AG04450 (cell line): ENCODE measurements at regions not wholly inside any gene's neighbourhood (a gene's known extent, or its start where the extent isn't known, plus 50 kb on each side); places are given as distances from the start of the nearest gene placed in this dataset.

ENCODE experiments used
- CTCF ChIA-PET: fragments of 300-600, 350-600 bp; formaldehyde crosslinking; extraction: SDS; loops from one replicate; lab custom pipeline; 2022; ENCODE audit warnings: antibody characterized with exemption, inconsistent platforms; lab: Charles Lee
- POLR2A ChIA-PET: fragments of 350-600 bp; formaldehyde crosslinking; extraction: SDS; loops from one replicate; lab custom pipeline; 2021; ENCODE audit warnings: antibody characterized with exemption, inconsistent platforms; lab: Yijun Ruan, JAX
- DNase-seq: peaks from one replicate; pipeline ENCODE4 v3.0.0-alpha.2; 2011; ENCODE audit warnings: low read depth, low spot score
- H3K27ac ChIP-seq: one replicate; pipeline ENCODE4 v1.5.1; 2012; ENCODE audit warnings: low read depth, low read length, control low read depth
- H3K27me3 ChIP-seq: one replicate; pipeline ENCODE4 v1.6.0; 2012; ENCODE audit warnings: low read length; ENCODE audit not compliant: control insufficient read depth, insufficient read depth
- H3K4me3 ChIP-seq: 2 replicates; pipeline ENCODE4 v1.5.1; 2011; ENCODE audit warnings: mild to moderate bottlenecking, low read depth, low read length, control low read depth
- H3K9me3 ChIP-seq: 2 replicates; pipeline ENCODE4 v1.5.1; 2012; ENCODE audit warnings: low read length; ENCODE audit not compliant: control insufficient read depth, insufficient read depth
- TF ChIP-seq, protein P1 (sequence below): IDR thresholded peaks from 2 replicates; pipeline ENCODE4 v1.5.1; 2011; ENCODE audit warnings: low read depth, low read length, control low read depth, inconsistent platforms

DNA sequence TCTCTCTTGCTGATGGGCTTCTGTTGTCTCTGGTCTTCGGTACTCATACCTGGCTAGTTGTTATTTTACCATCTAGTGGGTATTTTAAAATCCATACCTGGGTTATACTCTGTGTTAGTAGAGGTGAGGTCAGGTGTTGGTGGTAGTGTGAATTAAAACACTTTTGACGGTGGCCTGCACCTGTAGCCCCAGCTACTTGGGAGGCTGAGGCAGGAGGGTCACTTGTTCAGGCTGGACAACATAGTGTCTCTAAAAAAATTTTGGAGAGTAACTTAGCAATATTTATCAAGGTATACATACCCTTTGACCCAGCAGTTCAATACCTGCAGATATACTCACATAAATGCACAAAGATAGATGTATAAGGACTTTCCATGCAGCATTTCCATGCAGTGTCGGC is 55.4 kb downstream of the GSX1 start:
- no peak for DNase-seq
- CTCF ChIA-PET = no interaction called here
- TF ChIP-seq, protein P1, sequence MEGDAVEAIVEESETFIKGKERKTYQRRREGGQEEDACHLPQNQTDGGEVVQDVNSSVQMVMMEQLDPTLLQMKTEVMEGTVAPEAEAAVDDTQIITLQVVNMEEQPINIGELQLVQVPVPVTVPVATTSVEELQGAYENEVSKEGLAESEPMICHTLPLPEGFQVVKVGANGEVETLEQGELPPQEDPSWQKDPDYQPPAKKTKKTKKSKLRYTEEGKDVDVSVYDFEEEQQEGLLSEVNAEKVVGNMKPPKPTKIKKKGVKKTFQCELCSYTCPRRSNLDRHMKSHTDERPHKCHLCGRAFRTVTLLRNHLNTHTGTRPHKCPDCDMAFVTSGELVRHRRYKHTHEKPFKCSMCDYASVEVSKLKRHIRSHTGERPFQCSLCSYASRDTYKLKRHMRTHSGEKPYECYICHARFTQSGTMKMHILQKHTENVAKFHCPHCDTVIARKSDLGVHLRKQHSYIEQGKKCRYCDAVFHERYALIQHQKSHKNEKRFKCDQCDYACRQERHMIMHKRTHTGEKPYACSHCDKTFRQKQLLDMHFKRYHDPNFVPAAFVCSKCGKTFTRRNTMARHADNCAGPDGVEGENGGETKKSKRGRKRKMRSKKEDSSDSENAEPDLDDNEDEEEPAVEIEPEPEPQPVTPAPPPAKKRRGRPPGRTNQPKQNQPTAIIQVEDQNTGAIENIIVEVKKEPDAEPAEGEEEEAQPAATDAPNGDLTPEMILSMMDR = no peak
- peaks cover 6% of the 10 kb centered on the region for H3K27me3 ChIP-seq
- H3K27ac ChIP-seq = no peak overlapping the region
- POLR2A ChIA-PET = no interaction called here
- H3K9me3 ChIP-seq = no peaks in the 10 kb centered on the region
- H3K4me3 ChIP-seq = no peak overlapping the region

DNA sequence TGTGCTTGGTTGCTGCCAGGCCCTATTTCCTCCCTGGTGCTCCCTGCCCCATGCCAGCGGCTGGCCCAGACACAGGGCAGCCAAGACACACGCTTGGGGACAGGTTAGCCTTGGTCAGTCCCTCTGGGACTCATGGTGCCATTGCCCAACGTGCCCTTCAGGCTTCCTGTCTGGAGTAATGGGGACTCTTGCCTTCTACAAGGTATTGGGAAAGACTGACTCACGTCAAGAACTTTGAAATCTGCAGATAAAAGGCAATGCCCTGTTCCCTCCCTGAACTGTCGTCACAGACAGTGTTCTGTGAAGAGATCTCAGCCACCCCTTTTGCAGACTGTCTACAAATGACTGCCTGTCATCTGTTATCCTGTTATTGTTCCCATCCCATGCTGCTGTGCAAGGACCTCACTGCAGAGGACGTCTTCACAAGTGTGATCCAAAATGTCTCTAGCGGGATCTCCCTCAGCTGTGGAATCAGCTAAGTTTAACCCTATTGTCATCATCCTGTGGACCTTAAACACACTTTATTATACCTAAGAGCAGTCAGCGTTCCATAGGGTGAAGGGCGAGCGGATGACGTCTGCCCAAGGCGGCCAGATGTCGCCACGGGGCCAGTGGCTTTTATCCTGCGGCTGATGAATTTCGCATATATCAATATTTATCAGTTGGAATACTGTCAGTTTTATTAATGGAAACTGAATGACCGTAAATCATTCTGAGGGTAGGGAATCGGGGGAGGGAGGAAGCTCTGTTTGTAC is 59.0 kb downstream of the GSX1 start:
- POLR2A ChIA-PET = no interaction called here
- Histone ChIP-seq H3K4me3 (no peak overlapping the region), H3K27ac (no peak overlapping the region), H3K9me3 (no peaks in the 10 kb centered on the region), H3K27me3 (peaks cover 10% of the 10 kb centered on the region)
- no peak for DNase-seq
- CTCF ChIA-PET = interaction anchor here (1.7 kb wide), 1 partner anchor 25 kb away, joined by 7 read pairs; no protein-coding TSS in a partner anchor
- TF ChIP-seq, protein P1 = no peak

DNA sequence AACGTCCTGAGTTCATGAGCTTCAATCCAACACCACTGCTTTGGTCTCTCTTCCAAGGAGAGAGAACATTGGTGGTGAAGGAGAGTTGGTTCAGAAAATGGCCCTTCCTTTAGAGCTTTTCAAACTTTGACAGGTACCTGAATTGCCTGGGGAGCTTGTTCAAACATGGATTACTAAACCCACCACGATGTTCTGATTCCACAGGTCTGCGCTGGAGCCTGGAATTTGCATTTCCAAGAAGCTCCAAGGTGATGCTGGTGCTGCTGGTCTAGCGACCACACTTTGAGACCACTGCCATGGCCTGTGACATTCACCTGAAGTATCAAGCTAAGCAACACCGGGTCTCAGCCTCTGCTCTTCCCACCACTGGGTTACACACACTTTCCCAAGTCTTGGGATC is 60.2 kb downstream of the GSX1 start:
- CTCF ChIA-PET = interaction anchor here (0.9 to 1.7 kb wide), 2 partner anchors 17 to 26 kb away, joined by 4 to 7 read pairs; no protein-coding TSS in a partner anchor
- POLR2A ChIA-PET = no interaction called here
- H3K27me3 ChIP-seq = peaks cover 10% of the 10 kb centered on the region
- no peak overlapping the region for H3K4me3 ChIP-seq
- no peak overlapping the region for H3K27ac ChIP-seq
- no peak for DNase-seq
- no peaks in the 10 kb centered on the region for H3K9me3 ChIP-seq
- TF ChIP-seq, protein P1 = no peak

DNA sequence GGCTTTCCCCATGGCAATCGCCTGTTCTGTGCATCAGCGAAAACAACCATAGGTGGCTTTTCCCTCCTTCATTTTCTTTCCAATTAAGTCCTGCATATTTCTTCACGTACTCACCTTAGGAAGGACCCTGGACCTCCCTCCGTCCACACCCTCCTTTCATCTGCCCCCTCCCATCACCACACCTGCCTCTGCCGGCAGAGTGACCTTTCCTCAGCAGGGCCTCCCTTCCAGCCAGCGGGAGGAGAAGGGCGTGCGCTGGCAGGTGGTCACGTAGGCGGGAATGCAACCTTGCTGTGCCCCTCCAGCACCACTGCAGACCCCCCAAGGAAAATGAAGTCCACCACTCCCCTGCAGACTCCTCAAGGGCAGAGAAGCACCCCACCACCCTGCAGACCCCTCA is 61.1 kb downstream of the GSX1 start:
- H3K27me3 ChIP-seq = peaks cover 9% of the 10 kb centered on the region
- no peak for DNase-seq
- TF ChIP-seq, protein P1 = no peak
- H3K9me3 ChIP-seq = no peaks in the 10 kb centered on the region
- H3K27ac ChIP-seq = no peak overlapping the region
- ChIA-PET CTCF (no interaction called here), POLR2A (no interaction called here)
- no peak overlapping the region for H3K4me3 ChIP-seq

DNA sequence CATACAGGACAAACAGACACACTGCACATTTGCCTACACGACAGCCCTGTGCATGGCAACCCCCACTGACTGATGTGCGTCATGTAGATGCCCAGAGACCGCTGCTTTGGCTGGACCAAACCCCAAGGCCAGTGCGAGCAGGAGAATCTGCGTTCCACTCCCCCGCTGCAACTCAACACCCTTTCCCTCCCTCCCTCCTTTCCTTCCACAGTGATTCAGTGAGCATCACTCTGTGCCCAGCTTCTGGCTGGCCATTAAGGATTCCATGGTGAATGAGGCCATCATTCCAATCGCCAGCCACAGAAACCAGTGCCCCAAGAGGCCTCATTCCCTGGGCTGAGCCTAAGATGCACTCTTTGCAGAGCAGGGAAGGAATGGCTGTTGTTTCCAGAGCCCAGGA is 61.6 kb downstream of the GSX1 start:
- ChIA-PET POLR2A (no interaction called here), CTCF (no interaction called here)
- TF ChIP-seq, protein P1 = no peak
- Histone ChIP-seq H3K4me3 (no peak overlapping the region), H3K9me3 (no peaks in the 10 kb centered on the region), H3K27ac (no peak overlapping the region), H3K27me3 (peaks cover 8% of the 10 kb centered on the region)
- DNase-seq = no peak
